Adrenal gland (tissue), 5 donors: ENCODE measurements at regions not wholly inside any gene's neighbourhood (a gene's known extent, or its start where the extent isn't known, plus 50 kb on each side); places are given as distances from the start of the nearest gene placed in this dataset.

ENCODE experiments used
- POLR2A ChIP-seq, 2 donors: fragments of 450-650 bp; IDR thresholded peaks; one replicate each; pipeline ENCODE4 v1.6.1; 2017; ENCODE audit warnings: antibody characterized with exemption in 2 of 2, mild to moderate bottlenecking in 2 of 2, moderate library complexity in 1 of 2
- TF ChIP-seq, protein P1 (sequence below), 6 experiments: fragments of 450-650 bp in 4 of 6; fragments of 200-600 bp in 2 of 6; sonication (generic) in 1 of 6; IDR thresholded peaks; 1 replicate in 5 of 6; 2 replicates in 1 of 6; pipeline versions ENCODE4 v1.5.1 to v1.8.0; 2016 to 2021; ENCODE audit warnings: antibody characterized with exemption in 6 of 6, mild to moderate bottlenecking in 2 of 6, moderate library complexity in 1 of 6
- donor health status: DM: no; HTN: no; CAD: no.

DNA sequence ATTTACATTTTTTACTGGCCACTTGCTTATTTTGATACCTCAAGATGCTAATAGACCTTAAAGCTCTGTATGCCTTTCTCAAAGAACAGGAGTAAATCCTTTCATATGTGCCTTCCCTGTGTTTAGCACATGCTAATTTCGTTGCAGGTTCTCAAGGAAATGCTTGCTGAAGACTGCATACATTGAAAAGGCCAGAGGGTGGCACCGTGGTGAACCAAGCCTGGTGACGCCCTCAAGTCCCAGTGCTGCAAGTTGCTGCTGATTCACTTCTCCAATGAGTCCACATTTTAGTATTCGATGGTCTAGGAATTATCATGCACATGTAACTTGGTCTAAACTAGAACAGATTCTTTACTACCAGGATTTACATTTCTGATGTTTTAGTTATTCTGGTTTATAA, 94.1 kb downstream of the CLDN17 start:
- TF ChIP-seq, protein P1, sequence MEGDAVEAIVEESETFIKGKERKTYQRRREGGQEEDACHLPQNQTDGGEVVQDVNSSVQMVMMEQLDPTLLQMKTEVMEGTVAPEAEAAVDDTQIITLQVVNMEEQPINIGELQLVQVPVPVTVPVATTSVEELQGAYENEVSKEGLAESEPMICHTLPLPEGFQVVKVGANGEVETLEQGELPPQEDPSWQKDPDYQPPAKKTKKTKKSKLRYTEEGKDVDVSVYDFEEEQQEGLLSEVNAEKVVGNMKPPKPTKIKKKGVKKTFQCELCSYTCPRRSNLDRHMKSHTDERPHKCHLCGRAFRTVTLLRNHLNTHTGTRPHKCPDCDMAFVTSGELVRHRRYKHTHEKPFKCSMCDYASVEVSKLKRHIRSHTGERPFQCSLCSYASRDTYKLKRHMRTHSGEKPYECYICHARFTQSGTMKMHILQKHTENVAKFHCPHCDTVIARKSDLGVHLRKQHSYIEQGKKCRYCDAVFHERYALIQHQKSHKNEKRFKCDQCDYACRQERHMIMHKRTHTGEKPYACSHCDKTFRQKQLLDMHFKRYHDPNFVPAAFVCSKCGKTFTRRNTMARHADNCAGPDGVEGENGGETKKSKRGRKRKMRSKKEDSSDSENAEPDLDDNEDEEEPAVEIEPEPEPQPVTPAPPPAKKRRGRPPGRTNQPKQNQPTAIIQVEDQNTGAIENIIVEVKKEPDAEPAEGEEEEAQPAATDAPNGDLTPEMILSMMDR (IDR thresholded peaks at IDR 0.05) = no peak
- TF ChIP-seq POLR2A (IDR thresholded peaks at IDR 0.05) = no peak
